HepG2 (cell line): ENCODE measurements at regions not wholly inside any gene's neighbourhood (a gene's known extent, or its start where the extent isn't known, plus 50 kb on each side); places are given as distances from the start of the nearest gene placed in this dataset.

Experiments used
- ATAC-seq: fragments of 200-7000 bp; cut with Tn5 transposase; 3 replicates; pipeline ENCODE4 v1.9.1; 2020; ENCODE audit warnings: mild to moderate bottlenecking, moderate library complexity
- BruUV-seq: library from RNA; stranded (reverse); fragments of 400-500 nt; replicated peaks from 2 replicates; lab custom pipeline; 2021; lab: Mats Ljungman, UMichigan
- CTCF ChIA-PET: fragments of 300-600 bp; formaldehyde crosslinking; extraction: SDS; loops from one replicate; lab custom pipeline; 2021; ENCODE audit warnings: low total read pairs, inconsistent platforms, low intra/inter-chr PET ratio; lab: Yijun Ruan, JAX
- POLR2A ChIA-PET: fragments of 350-600 bp; sonication (Branson Sonifier 250); formaldehyde crosslinking; loops from one replicate; lab custom pipeline; 2020; ENCODE audit warnings: antibody characterized with exemption, inconsistent platforms; lab: Yijun Ruan, JAX
- DNase-seq: peaks from one replicate; pipeline ENCODE4 v3.0.0-alpha.2; 2015; ENCODE audit warnings: low spot score
- FAIRE-seq: peaks from 3 replicates; lab custom pipeline; 2011; peaks lifted over from hg19 to GRCh38; lab: Jason Lieb, UNC
- H2AFZ ChIP-seq: one replicate; pipeline ENCODE4 v1.6.1; 2011; ENCODE audit warnings: low read length, inconsistent platforms
- H3K27ac ChIP-seq: fragments of 300-600 bp; 3 replicates; pipeline ENCODE4 v1.8.0; 2011; ENCODE audit warnings: mixed run types, mild to moderate bottlenecking, mixed read lengths, low read length, inconsistent platforms; ENCODE audit not compliant: insufficient read depth; ENCODE audit errors: extremely low read length
- H3K27me3 ChIP-seq, 2 experiments: fragments of 200-600 bp in 1 of 2; 2 replicates in 1 of 2; 3 replicates in 1 of 2; pipeline versions ENCODE4 v1.6.0 to v1.8.0; 2011; ENCODE audit warnings: low read length in 2 of 2, mild to moderate bottlenecking in 2 of 2, moderate library complexity in 2 of 2, inconsistent platforms in 1 of 2; ENCODE audit not compliant: insufficient read depth in 2 of 2, control insufficient read depth in 1 of 2
- H3K36me3 ChIP-seq, 2 experiments: fragments of 200-600 bp in 1 of 2; replicated peaks in 1 of 2; 2 replicates in 1 of 2; 3 replicates in 1 of 2; pipeline versions ENCODE4 v1.5.1 to v1.8.0; 2011; ENCODE audit warnings: low read length in 2 of 2, inconsistent platforms in 1 of 2; ENCODE audit not compliant: insufficient read depth in 2 of 2, control insufficient read depth in 1 of 2
- H3K4me1 ChIP-seq: 2 replicates; pipeline ENCODE4 v1.5.1; 2012; ENCODE audit warnings: low read length, inconsistent platforms; ENCODE audit not compliant: insufficient read depth
- H3K4me2 ChIP-seq: 2 replicates; pipeline ENCODE4 v1.6.0; 2011; ENCODE audit warnings: low read depth, low read length, inconsistent platforms
- H3K4me3 ChIP-seq, 3 experiments: fragments of 200-600 bp in 1 of 3; sonication (generic), shearing (Covaris generic) in 1 of 3; replicated peaks in 1 of 3; 2 replicates each; pipeline ENCODE4 v1.5.1; 2011 to 2016; ENCODE audit warnings: low read length in 3 of 3, inconsistent platforms in 2 of 3, low read depth in 2 of 3, mild to moderate bottlenecking in 2 of 3, control low read depth in 1 of 3, mixed read lengths in 1 of 3; ENCODE audit not compliant: insufficient read depth in 1 of 3
- H3K79me2 ChIP-seq: one replicate; pipeline ENCODE4 v1.6.1; 2011; ENCODE audit warnings: low read length, inconsistent platforms; ENCODE audit not compliant: insufficient read depth
- H3K9ac ChIP-seq: 2 replicates; pipeline ENCODE4 v1.6.0; 2011; ENCODE audit warnings: mild to moderate bottlenecking, low read depth, low read length, inconsistent platforms; ENCODE audit not compliant: insufficient read depth
- H3K9me3 ChIP-seq: 2 replicates; pipeline ENCODE4 v1.5.1; 2012; ENCODE audit warnings: mild to moderate bottlenecking, low read length
- H4K20me1 ChIP-seq: 2 replicates; pipeline ENCODE4 v1.6.0; 2011; ENCODE audit warnings: inconsistent platforms, mild to moderate bottlenecking, low read length, moderate library complexity; ENCODE audit not compliant: insufficient read depth
- ADNP ChIP-seq: sonication (generic); formaldehyde crosslinking; IDR thresholded peaks from 2 replicates; pipeline ENCODE4 v1.4.0; 2020; ENCODE audit warnings: missing genetic modification reagents
- CBX2 ChIP-seq, 2 experiments: fragments of 200-600 bp in 1 of 2; sonication (generic); formaldehyde crosslinking in 1 of 2; IDR thresholded peaks; 2 replicates each; pipeline versions ENCODE4 v1.7.0 to v1.8.1; 2018 to 2022; ENCODE audit warnings: low read depth in 2 of 2, low read length in 1 of 2, mild to moderate bottlenecking in 1 of 2, missing genetic modification reagents in 1 of 2
- MTF2 ChIP-seq: sonication (generic); formaldehyde crosslinking; IDR thresholded peaks from 2 replicates; pipeline ENCODE4 v1.5.0; 2020; ENCODE audit warnings: missing genetic modification reagents, borderline replicate concordance
- NPAS2 ChIP-seq: sonication (generic); formaldehyde crosslinking; IDR thresholded peaks from 2 replicates; pipeline ENCODE4 v1.8.0; 2022; ENCODE audit warnings: mild to moderate bottlenecking, missing genetic modification reagents, borderline replicate concordance
- PHF20 ChIP-seq: sonication (generic); formaldehyde crosslinking; IDR thresholded peaks from 2 replicates; pipeline ENCODE4 v1.5.0; 2020; ENCODE audit warnings: mild to moderate bottlenecking, missing genetic modification reagents
- STAG1 ChIP-seq: sonication (generic); formaldehyde crosslinking; IDR thresholded peaks from 2 replicates; pipeline ENCODE4 v1.4.0; 2020; ENCODE audit warnings: missing genetic modification reagents
- TSC22D2 ChIP-seq: sonication (generic); formaldehyde crosslinking; IDR thresholded peaks from 2 replicates; pipeline ENCODE4 v1.5.1; 2020; ENCODE audit warnings: missing genetic modification reagents, mild to moderate bottlenecking, borderline replicate concordance
- WIZ ChIP-seq: sonication (generic); formaldehyde crosslinking; IDR thresholded peaks from 2 replicates; pipeline ENCODE4 v1.5.1; 2020; ENCODE audit warnings: mild to moderate bottlenecking, missing genetic modification reagents
- ZBTB38 ChIP-seq: sonication (generic); formaldehyde crosslinking; IDR thresholded peaks from 2 replicates; pipeline ENCODE4 v1.5.1; 2020; ENCODE audit warnings: mild to moderate bottlenecking, missing genetic modification reagents
- ZNF543 ChIP-seq: sonication (generic); formaldehyde crosslinking; IDR thresholded peaks from 2 replicates; pipeline ENCODE4 v1.4.0; 2020; ENCODE audit warnings: mild to moderate bottlenecking, missing genetic modification reagents
- ZNF569 ChIP-seq: sonication (generic); formaldehyde crosslinking; IDR thresholded peaks from 2 replicates; pipeline ENCODE4 v1.5.0; 2020; ENCODE audit warnings: mild to moderate bottlenecking, missing genetic modification reagents, moderate library complexity, borderline replicate concordance
- ZNF616 ChIP-seq: sonication (generic); formaldehyde crosslinking; IDR thresholded peaks from 2 replicates; pipeline ENCODE4 v1.5.0; 2020; ENCODE audit warnings: low read depth, mild to moderate bottlenecking, missing genetic modification reagents
- ZNF619 ChIP-seq: sonication (generic); formaldehyde crosslinking; IDR thresholded peaks from 2 replicates; pipeline ENCODE4 v1.4.0; 2020; ENCODE audit warnings: mild to moderate bottlenecking, missing genetic modification reagents
- WGBS: methylation state at CpG from one replicate; pipeline ENCODE4 v1.1.6; 2017; ENCODE audit warnings: low lambda C conversion rate; 5-methylcytosine and 5-hydroxymethylcytosine counted together
- in situ Hi-C: cut with HindIII; loops from 2 replicates; pipeline ENCODE4 v1.10.0; 2017; ENCODE audit warnings: low pct_unique_long_range_greater_than_20kb; ENCODE audit not compliant: extremely low pct_ligation_motif_present
- intact Hi-C: fragments of 100-400 bp; cut with micrococcal nuclease; formaldehyde crosslinking; loops from one replicate; pipeline ENCODE4 v1.10.0; 2022; ENCODE audit not compliant: unreplicated experiment

DNA sequence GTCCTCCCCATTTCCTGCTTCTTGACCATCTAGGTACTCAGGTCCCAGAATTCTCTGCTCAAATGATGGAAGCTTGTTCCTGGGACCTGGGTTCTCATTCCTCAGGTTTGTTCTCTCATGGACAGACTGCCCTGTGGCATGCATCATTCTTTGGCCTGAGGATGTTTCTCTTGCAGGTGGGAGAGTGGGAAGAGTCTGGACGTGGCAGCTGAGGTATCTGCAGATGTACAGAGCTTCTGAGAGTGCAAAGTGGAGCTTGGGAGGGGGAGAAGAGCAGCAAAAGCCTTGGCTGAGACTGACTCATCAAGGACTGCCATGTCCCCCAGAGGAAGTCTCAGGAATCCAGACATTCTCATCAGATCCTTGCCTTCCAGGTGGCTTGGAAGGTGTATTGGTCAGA, 63.1 kb downstream of the HSPA13 start:
- H4K20me1 ChIP-seq, result no peaks in the 10 kb centered on the region
- intact Hi-C loops, result no loop called here
- no peak for ATAC-seq
- in situ Hi-C loops, result no loop called here
- no peak for DNase-seq
- H3K4me1 ChIP-seq, result no peaks in the 10 kb centered on the region
- BruUV-seq, result no TSS peak
- no peak overlapping the region for H2AFZ ChIP-seq
- H3K9me3 ChIP-seq, result no peaks in the 10 kb centered on the region
- no peak overlapping the region for H3K4me2 ChIP-seq
- FAIRE-seq, result no peak
- ChIA-PET POLR2A (no interaction called here), CTCF (no interaction called here)
- H3K79me2 ChIP-seq, result no peaks in the 10 kb centered on the region
- TF ChIP-seq ZNF543 (CRISPR knock-in tag) (no peak), ZNF616 (CRISPR knock-in tag) (no peak), TSC22D2 (CRISPR knock-in tag) (no peak), MTF2 (CRISPR knock-in tag) (no peak), ZNF569 (CRISPR knock-in tag) (no peak), WIZ (CRISPR knock-in tag) (no peak), PHF20 (no peak), ADNP (CRISPR knock-in tag) (no peak), CBX2 (IDR thresholded peaks at IDR 0.05; ENCODE audit: low read depth, low read length) (no peak), CBX2 (CRISPR knock-in tag; IDR thresholded peaks at IDR 0.05; ENCODE audit: low read depth) (no peak), ZNF619 (CRISPR knock-in tag) (no peak), ZBTB38 (CRISPR knock-in tag) (no peak), STAG1 (CRISPR knock-in tag) (no peak), NPAS2 (CRISPR knock-in tag) (no peak)
- TF ChIP-seq, all 625 proteins: peak for 0
- 0% methylated on average over 1 of the region's 1 CpG for WGBS
- no peak overlapping the region for H3K27ac ChIP-seq
- H3K27me3 ChIP-seq, result no peaks in the 10 kb centered on the region
- H3K4me3 ChIP-seq, result no peak overlapping the region
- no peak overlapping the region for H3K9ac ChIP-seq
- no peaks in the 10 kb centered on the region for H3K36me3 ChIP-seq
